Stimulated activated CD8-positive, alpha-beta memory T cell treated with anti-CD3 and anti-CD28 coated beads, Interleukin-7, amount 100 ng/mL, for 1 hour (primary cell): ENCODE measurements at regions not wholly inside any gene's neighbourhood (a gene's known extent, or its start where the extent isn't known, plus 50 kb on each side); places are given as distances from the start of the nearest gene placed in this dataset.

Experiments used
- DNase-seq, 2 donors: peaks; one replicate each; pipeline ENCODE4 v3.0.0-alpha.2; 2020; ENCODE audit warnings: low read depth in 2 of 2

- no peak for DNase-seq
Observed at GRCh38 chr9:36764364-36765076, 191.8 kb downstream of the MELK start.

GRCh38 chr9:36765077-36765390 is 192.3 kb downstream of the MELK start:
- DNase-seq: no peak

GRCh38 chr9:36765468-36766341 is 193.0 kb downstream of the MELK start:
- peak; percentile 73 to 80 for DNase-seq

- no peak for DNase-seq
Observed at GRCh38 chr9:36768677-36769076, 196.0 kb downstream of the MELK start.

GRCh38 chr9:36770025-36770424 is 197.3 kb downstream of the MELK start:
- DNase-seq: no peak

- DNase-seq: no peak
Observed at GRCh38 chr9:36772449-36773403, 200.0 kb downstream of the MELK start.

- DNase-seq: no peak
Observed at GRCh38 chr9:36778682-36779081, 206.0 kb downstream of the MELK start.

- DNase-seq: no peak
Observed at GRCh38 chr9:36779582-36779981, 206.9 kb downstream of the MELK start.

GRCh38 chr9:36780186-36780585 is 207.5 kb downstream of the MELK start:
- no peak for DNase-seq

- no peak for DNase-seq
Observed at GRCh38 chr9:36781533-36781932, 208.8 kb downstream of the MELK start.
